Adrenal gland (tissue), 9 donors: ENCODE measurements at regions not wholly inside any gene's neighbourhood (a gene's known extent, or its start where the extent isn't known, plus 50 kb on each side); places are given as distances from the start of the nearest gene placed in this dataset.

Experiments used
- DNase-seq, 7 donors: peaks; one replicate each; pipeline ENCODE4 v3.0.0-alpha.2; 2019 to 2020
- H3K27ac ChIP-seq, 5 donors: fragments of 200-600 bp; sonication (generic) in 4 of 5; 1 replicate in 3 of 5; 2 replicates in 2 of 5; pipeline versions ENCODE4 v1.5.1 to v1.8.0; 2016 to 2020; ENCODE audit warnings: mild to moderate bottlenecking in 1 of 5
- H3K27me3 ChIP-seq: fragments of 200-600 bp; 2 replicates; pipeline ENCODE4 v1.8.0; 2021
- H3K36me3 ChIP-seq, 2 donors: fragments of 200-600 bp; replicated peaks in 1 of 2; 1 replicate in 1 of 2; 2 replicates in 1 of 2; pipeline versions ENCODE4 v1.5.1 to v1.8.0; 2018 to 2022
- H3K4me1 ChIP-seq, 2 donors: fragments of 200-600 bp; replicated peaks in 1 of 2; 1 replicate in 1 of 2; 2 replicates in 1 of 2; pipeline versions ENCODE4 v1.5.1 to v1.8.0; 2018 to 2021
- H3K4me3 ChIP-seq, 4 donors: fragments of 200-600 bp; sonication (generic) in 3 of 4; one replicate each; pipeline ENCODE4 v1.5.1; 2016 to 2018
- H3K9me3 ChIP-seq, 3 donors: fragments of 200-600 bp; sonication (generic) in 1 of 3; replicated peaks in 1 of 3; 1 replicate in 2 of 3; 2 replicates in 1 of 3; pipeline versions ENCODE4 v1.5.1 to v1.8.0; 2016 to 2021
- POLR2A ChIP-seq, 2 donors: fragments of 450-650 bp; IDR thresholded peaks; one replicate each; pipeline ENCODE4 v1.6.1; 2017; ENCODE audit warnings: antibody characterized with exemption in 2 of 2, mild to moderate bottlenecking in 2 of 2, moderate library complexity in 1 of 2
- WGBS, 4 donors: extraction: QIAGEN DNeasy Blood & Tissue Kit in 2 of 4; methylation state at CpG; one replicate each; pipeline versions ENCODE4 v1.1.5 to v1.1.7; 2013 to 2017; 5-methylcytosine and 5-hydroxymethylcytosine counted together
- intact Hi-C, 2 donors: fragments of 100-400 bp; cut with DNase I; formaldehyde crosslinking; loops; one replicate each; pipeline versions ENCODE4 v1.14.1 to v1.15.0; 2022 to 2023
- TF ChIP-seq, protein P1 (sequence below), 6 experiments: fragments of 450-650 bp in 4 of 6; fragments of 200-600 bp in 2 of 6; sonication (generic) in 1 of 6; IDR thresholded peaks; 1 replicate in 5 of 6; 2 replicates in 1 of 6; pipeline versions ENCODE4 v1.5.1 to v1.8.0; 2016 to 2021; ENCODE audit warnings: antibody characterized with exemption in 6 of 6, mild to moderate bottlenecking in 2 of 6, moderate library complexity in 1 of 6
- donor health status: healthy with polysubstance abuse.
- donor health status: Bipolar disorder and iron deficiency.
- donor health status: DM: yes; HTN: yes; CAD: no.
- donor health status: DM: no; HTN: no; CAD: no.
- donor health status: DM: no; HTN: no; CAD: no.

DNA sequence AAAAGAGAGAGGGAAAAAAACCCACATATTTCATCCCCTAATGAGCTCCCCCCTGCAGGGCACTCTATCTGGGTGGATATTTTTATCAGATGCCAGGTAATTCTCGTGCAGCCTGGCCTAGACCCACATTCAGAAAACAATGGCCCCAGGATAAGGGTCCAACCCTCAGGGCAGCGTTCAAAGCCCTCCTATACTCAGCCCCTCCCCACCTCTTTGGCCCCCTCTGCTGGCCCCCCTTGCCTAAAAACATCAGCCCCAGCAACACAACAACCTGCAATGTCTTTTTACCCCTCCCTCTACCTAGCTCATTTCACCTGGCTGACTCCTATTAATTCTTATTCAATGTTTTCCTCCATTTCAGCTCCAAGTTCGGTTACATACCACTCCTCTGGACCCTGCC lies 145.4 kb upstream of the MED14 start:
- intact Hi-C loops, result no loop called here
- no peaks in the 10 kb centered on the region for H3K9me3 ChIP-seq
- no peak overlapping the region for H3K27ac ChIP-seq
- H3K36me3 ChIP-seq, result no peaks in the 10 kb centered on the region
- TF ChIP-seq, protein P1, sequence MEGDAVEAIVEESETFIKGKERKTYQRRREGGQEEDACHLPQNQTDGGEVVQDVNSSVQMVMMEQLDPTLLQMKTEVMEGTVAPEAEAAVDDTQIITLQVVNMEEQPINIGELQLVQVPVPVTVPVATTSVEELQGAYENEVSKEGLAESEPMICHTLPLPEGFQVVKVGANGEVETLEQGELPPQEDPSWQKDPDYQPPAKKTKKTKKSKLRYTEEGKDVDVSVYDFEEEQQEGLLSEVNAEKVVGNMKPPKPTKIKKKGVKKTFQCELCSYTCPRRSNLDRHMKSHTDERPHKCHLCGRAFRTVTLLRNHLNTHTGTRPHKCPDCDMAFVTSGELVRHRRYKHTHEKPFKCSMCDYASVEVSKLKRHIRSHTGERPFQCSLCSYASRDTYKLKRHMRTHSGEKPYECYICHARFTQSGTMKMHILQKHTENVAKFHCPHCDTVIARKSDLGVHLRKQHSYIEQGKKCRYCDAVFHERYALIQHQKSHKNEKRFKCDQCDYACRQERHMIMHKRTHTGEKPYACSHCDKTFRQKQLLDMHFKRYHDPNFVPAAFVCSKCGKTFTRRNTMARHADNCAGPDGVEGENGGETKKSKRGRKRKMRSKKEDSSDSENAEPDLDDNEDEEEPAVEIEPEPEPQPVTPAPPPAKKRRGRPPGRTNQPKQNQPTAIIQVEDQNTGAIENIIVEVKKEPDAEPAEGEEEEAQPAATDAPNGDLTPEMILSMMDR (IDR thresholded peaks at IDR 0.05), result no peak
- no peak for TF ChIP-seq POLR2A (IDR thresholded peaks at IDR 0.05)
- no peaks in the 10 kb centered on the region for H3K27me3 ChIP-seq
- WGBS, 4 donors, result 56 to 92% (median 71%) methylated on average over 3 of the region's 3 CpGs
- no peaks in the 10 kb centered on the region for H3K4me1 ChIP-seq
- no peak for DNase-seq
- H3K4me3 ChIP-seq, result no peak overlapping the region

DNA sequence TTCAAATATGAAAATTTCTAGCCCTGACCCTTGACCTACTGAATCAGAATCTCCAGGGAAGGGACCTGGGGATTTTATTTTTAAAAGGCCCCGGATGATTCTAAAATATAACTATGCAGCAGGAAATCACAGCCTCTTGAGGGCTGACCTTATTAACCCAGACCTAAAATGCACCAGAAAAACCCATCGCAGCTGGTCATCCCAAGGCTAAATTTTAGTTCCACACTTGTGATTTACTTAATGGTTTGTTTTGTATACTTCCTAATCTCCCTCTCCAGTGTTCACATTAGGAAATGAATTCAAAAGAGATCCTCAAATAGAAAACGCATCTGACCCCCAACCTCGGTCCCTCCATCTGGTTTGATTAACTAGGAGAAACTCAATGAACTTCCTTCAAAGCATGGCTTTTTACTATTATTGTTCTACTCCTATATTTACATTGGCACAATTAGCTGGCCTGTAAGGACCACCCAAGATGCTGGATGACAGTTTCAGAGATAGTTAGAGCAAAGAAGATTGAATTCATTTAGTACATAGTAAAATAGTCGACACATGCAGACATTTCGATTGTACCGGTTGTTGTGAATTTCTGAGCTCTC lies 147.8 kb upstream of the MED14 start:
- H3K9me3 ChIP-seq, result no peaks in the 10 kb centered on the region
- intact Hi-C loops, result no loop called here
- H3K4me1 ChIP-seq, result no peaks in the 10 kb centered on the region
- no peak for TF ChIP-seq POLR2A (IDR thresholded peaks at IDR 0.05)
- TF ChIP-seq, protein P1 (IDR thresholded peaks at IDR 0.05), result no peak
- DNase-seq, result no peak
- H3K27me3 ChIP-seq, result no peaks in the 10 kb centered on the region
- no peak overlapping the region for H3K27ac ChIP-seq
- H3K36me3 ChIP-seq, result no peaks in the 10 kb centered on the region
- no peak overlapping the region for H3K4me3 ChIP-seq
- 69 to 74% (median 71%) methylated on average over 6 to 7 of the region's 7 CpGs for WGBS, 4 donors

DNA sequence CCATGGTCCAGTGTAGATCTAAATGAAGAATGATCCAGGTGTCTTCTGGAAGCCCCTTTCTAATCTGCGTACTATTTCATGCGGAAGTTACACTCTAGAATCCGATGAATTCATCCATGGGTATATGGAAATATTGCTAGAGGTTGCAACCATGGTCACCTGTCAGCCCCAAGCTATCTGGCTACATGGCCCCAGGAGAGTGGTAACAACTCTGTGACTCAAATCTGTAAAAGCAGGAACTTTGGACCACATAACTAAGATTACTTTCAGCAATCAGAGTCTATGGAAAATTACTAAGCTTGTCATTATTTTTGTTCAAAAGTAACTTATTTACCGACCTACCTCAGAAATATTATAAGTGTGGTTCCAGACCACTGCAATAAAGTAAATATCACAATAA lies 150.6 kb upstream of the MED14 start:
- Histone ChIP-seq H3K4me1 (no peaks in the 10 kb centered on the region), H3K9me3 (no peaks in the 10 kb centered on the region), H3K4me3 (no peak overlapping the region), H3K36me3 (no peaks in the 10 kb centered on the region), H3K27me3 (peaks cover 3% of the 10 kb centered on the region), H3K27ac (no peak overlapping the region)
- no peak for DNase-seq
- WGBS, 4 donors, result 88 to 92% (median 90%) methylated on average over 4 of the region's 4 CpGs
- no peak for TF ChIP-seq POLR2A (IDR thresholded peaks at IDR 0.05)
- TF ChIP-seq, protein P1 (IDR thresholded peaks at IDR 0.05), result no peak
- intact Hi-C loops, result no loop called here

DNA sequence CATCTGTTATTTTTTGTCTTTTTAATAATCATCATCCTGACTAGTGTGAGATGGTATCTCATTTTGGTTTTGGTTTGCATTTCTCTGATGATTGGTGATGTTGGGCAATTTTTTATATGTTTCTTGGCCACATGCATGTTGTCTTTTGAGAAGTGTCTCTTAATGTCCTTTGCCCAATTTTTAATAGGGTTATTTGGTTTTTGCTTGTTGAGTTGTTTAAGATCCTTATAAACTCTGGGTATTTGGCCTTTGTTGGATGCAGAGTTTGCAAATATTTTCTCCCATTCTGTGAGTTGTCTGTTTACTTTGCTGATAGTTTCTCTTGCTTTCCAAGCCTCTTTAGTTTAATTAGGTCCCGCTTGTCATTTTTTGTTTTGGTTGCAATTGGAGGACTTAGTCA lies 152.1 kb upstream of the MED14 start:
- Histone ChIP-seq H3K36me3 (no peaks in the 10 kb centered on the region), H3K27ac (no peak overlapping the region), H3K4me3 (no peak overlapping the region), H3K9me3 (no peaks in the 10 kb centered on the region), H3K27me3 (peaks cover 3% of the 10 kb centered on the region), H3K4me1 (no peaks in the 10 kb centered on the region)
- no peak for TF ChIP-seq POLR2A (IDR thresholded peaks at IDR 0.05)
- WGBS, 4 donors, result 35 to 67% (median 59%) methylated on average over 1 of the region's 1 CpG
- intact Hi-C loops, result no loop called here
- DNase-seq, result no peak

DNA sequence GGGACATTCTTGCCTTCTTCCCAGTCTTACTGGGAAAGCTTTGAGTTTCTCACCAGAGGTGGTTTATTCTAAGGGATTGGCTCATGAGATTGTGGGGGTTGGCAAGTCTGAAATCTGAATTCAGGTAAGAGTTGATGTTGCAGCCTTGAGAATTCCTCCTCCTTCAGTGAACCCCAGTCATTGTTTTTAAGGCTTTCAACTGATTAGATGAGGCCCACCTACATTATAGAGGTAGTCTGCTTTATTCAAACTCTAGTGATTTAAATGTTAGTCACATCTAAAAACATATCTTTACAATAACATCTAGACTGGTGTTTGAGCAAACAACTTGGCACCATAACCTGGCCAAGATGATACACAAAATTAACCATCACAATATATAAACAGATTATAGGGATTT lies 156.5 kb upstream of the MED14 start:
- Histone ChIP-seq H3K9me3 (no peaks in the 10 kb centered on the region), H3K4me1 (no peaks in the 10 kb centered on the region)
- no peak for DNase-seq

More for the DNA sequence above, 156.5 kb upstream of the MED14 start:
- TF ChIP-seq, protein P1 (IDR thresholded peaks at IDR 0.05), result no peak
- no peak for TF ChIP-seq POLR2A (IDR thresholded peaks at IDR 0.05)
- Histone ChIP-seq H3K4me3 (no peak overlapping the region), H3K36me3 (no peaks in the 10 kb centered on the region), H3K27ac (no peak overlapping the region), H3K27me3 (peaks cover 10% of the 10 kb centered on the region)
- intact Hi-C loops, result no loop called here
